ENCODE measurements at regions not wholly inside any gene's neighbourhood (a gene's known extent, or its start where the extent isn't known, plus 50 kb on each side); places are given as distances from the start of the nearest gene placed in this dataset.

DNA sequence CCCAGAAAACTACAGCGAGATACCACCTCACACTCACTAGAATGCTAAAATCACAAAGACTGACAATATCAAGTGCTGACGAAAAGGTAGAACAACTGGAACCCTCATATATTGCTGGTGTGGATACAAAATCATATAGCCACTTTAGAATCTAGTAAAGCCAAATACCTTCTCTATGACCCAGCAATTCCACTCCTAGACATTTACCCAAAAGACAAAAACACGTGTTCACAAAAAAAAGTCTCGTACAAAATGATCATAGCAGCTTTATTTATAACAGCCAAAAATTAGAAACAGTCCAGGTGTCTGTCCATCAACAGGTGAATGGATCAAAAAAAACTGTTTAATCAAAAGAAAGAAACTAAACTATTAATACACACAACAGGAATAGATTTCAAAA lies 126.6 kb downstream of the ZFP36L2 start:
- TF ChIP-seq POLR2A (IDR thresholded peaks at IDR 0.05), result no peak
- TF ChIP-seq, protein P1, sequence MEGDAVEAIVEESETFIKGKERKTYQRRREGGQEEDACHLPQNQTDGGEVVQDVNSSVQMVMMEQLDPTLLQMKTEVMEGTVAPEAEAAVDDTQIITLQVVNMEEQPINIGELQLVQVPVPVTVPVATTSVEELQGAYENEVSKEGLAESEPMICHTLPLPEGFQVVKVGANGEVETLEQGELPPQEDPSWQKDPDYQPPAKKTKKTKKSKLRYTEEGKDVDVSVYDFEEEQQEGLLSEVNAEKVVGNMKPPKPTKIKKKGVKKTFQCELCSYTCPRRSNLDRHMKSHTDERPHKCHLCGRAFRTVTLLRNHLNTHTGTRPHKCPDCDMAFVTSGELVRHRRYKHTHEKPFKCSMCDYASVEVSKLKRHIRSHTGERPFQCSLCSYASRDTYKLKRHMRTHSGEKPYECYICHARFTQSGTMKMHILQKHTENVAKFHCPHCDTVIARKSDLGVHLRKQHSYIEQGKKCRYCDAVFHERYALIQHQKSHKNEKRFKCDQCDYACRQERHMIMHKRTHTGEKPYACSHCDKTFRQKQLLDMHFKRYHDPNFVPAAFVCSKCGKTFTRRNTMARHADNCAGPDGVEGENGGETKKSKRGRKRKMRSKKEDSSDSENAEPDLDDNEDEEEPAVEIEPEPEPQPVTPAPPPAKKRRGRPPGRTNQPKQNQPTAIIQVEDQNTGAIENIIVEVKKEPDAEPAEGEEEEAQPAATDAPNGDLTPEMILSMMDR (IDR thresholded peaks at IDR 0.05), result no peak

Measured in body of pancreas (tissue), 4 donors.